Activated CD8-positive, alpha-beta T cell treated with anti-CD3 and anti-CD28 coated beads, Interleukin-2, amount 10 ng/mL, durations not matched to agents 7 days and 5 days (primary cell): ENCODE measurements at regions not wholly inside any gene's neighbourhood (a gene's known extent, or its start where the extent isn't known, plus 50 kb on each side); places are given as distances from the start of the nearest gene placed in this dataset.

ENCODE experiments used
- ATAC-seq: fragments of 150-1000 bp; cut with Tn5 transposase; one replicate; pipeline ENCODE4 v1.10.0; 2021; ENCODE audit warnings: moderate library complexity
- CTCF ChIA-PET: fragments of 350-600 bp; sonication (Branson Sonifier 250); formaldehyde crosslinking; loops from one replicate; lab custom pipeline; 2021; ENCODE audit warnings: antibody characterized with exemption; lab: Charles Lee
- POLR2A ChIA-PET: fragments of 350-600 bp; sonication (Branson Sonifier 250); formaldehyde crosslinking; loops from one replicate; lab custom pipeline; 2021; ENCODE audit warnings: antibody characterized with exemption; lab: Charles Lee
- DNase-seq: peaks from one replicate; pipeline ENCODE4 v3.0.0-alpha.2; 2020
- H3K27ac Mint-ChIP-seq: one replicate; pipeline ENCODE4 v1.8.0; 2021; ENCODE audit warnings: mild to moderate bottlenecking, mixed read lengths
- H3K27me3 Mint-ChIP-seq: one replicate; pipeline ENCODE4 v1.8.0; 2021; ENCODE audit warnings: low read depth, mixed read lengths
- H3K36me3 Mint-ChIP-seq: one replicate; pipeline ENCODE4 v1.8.0; 2021; ENCODE audit warnings: low read depth, mixed read lengths
- H3K4me1 Mint-ChIP-seq: one replicate; pipeline ENCODE4 v1.8.0; 2021; ENCODE audit warnings: low read depth, mixed read lengths
- H3K4me3 Mint-ChIP-seq: one replicate; pipeline ENCODE4 v1.8.0; 2021; ENCODE audit warnings: mild to moderate bottlenecking, mixed read lengths
- H3K9me3 Mint-ChIP-seq: one replicate; pipeline ENCODE4 v1.8.0; 2022; ENCODE audit warnings: mixed read lengths; ENCODE audit not compliant: insufficient read depth

DNA sequence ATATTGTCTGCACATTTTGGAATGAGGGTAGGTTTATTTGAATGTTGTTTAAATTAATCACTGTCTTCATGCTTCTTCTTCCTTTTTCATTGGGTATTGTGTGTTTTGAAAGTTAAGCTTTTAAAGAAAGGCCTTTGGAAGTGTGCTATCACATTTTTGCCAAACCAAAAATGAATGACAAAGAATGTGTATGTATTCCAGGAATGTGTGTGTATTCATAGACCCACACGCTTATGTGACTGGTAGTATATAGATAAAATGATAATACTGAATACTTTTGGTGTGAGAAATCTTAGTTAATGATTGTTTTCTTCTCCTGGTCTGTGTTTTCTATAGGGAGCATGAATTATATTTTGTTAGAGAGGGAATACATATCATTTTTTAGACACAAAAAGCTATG is 404.4 kb downstream of the TLL1 start:
- Mint-ChIP-seq H3K4me3 (no peak overlapping the region), H3K4me1 (peaks cover 7% of the 10 kb centered on the region), H3K9me3 (no peaks in the 10 kb centered on the region), H3K36me3 (no peaks in the 10 kb centered on the region), H3K27ac (no peak overlapping the region), H3K27me3 (no peaks in the 10 kb centered on the region)
- ChIA-PET CTCF (interaction anchor here (0.6 kb wide), 1 partner anchor 532 kb away, joined by 3 read pairs; no protein-coding TSS in a partner anchor), POLR2A (no interaction called here)
- DNase-seq = no peak
- ATAC-seq = no peak

DNA sequence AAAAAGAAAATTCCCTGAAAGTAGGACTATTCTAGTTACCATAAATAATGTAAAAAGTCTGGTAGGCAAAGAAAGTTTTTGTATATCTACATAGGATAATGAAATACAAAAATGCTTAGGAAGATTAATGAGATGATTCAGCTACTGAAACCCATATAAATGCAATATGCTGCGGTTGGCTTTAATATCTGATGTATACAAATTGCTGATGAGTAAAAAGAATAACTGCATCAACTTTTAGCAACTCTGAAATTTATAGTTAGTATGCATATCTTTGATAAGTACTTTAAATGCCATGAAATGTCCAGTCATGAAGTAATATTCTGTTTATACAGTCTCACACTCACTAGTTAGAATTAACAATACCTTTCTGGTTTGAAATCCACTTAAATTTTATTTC is 404.8 kb downstream of the TLL1 start:
- Mint-ChIP-seq H3K9me3 (no peaks in the 10 kb centered on the region), H3K27me3 (no peaks in the 10 kb centered on the region), H3K27ac (no peak overlapping the region), H3K36me3 (no peaks in the 10 kb centered on the region), H3K4me3 (no peak overlapping the region), H3K4me1 (peaks cover 7% of the 10 kb centered on the region)
- ChIA-PET POLR2A (no interaction called here), CTCF (no interaction called here)
- no peak for DNase-seq
- no peak for ATAC-seq

DNA sequence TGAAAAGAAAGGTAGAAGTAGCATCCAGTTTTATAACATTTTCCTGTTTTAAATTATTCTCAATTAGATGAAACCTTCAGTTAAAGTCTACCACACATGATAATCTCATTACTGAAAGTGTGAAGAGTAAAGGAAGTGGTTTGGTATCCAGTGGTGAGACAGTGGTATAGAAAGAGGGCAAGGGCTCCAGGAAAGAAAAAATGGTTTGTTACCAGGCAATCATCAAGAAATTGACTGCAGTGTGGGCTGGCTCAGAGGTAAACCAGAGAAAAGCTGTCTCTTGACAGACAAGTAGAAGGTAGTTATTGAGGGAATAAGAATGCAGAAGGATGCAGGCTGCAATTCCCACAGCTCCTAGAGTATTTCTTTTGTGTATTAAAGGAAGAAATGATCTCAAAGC is 406.2 kb downstream of the TLL1 start:
- no peak for ATAC-seq
- Mint-ChIP-seq H3K36me3 (no peaks in the 10 kb centered on the region), H3K4me1 (peaks cover 7% of the 10 kb centered on the region), H3K9me3 (peaks cover 5% of the 10 kb centered on the region), H3K4me3 (no peak overlapping the region), H3K27me3 (no peaks in the 10 kb centered on the region), H3K27ac (no peak overlapping the region)
- ChIA-PET CTCF (no interaction called here), POLR2A (no interaction called here)
- DNase-seq = no peak

DNA sequence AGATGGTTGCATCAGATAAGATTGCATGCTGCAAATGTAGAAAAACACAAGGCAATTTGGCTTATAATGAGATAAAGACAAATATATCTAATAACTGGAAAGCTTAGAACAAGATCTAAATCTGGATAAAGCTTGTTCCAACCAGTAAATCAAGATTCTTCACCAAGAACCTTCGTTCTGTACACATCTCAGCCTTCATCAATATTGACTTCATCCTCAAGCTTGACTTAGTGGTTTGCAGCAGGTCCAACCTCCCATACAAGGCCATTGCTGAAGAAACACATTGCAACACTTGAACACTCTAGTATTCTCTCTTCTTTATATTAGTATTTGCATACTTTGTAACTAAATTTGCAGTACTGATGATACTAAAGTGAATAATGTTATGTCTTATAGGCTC is 407.6 kb downstream of the TLL1 start:
- Mint-ChIP-seq H3K9me3 (peaks cover 5% of the 10 kb centered on the region), H3K27ac (no peak overlapping the region), H3K36me3 (no peaks in the 10 kb centered on the region), H3K27me3 (no peaks in the 10 kb centered on the region), H3K4me1 (peaks cover 7% of the 10 kb centered on the region), H3K4me3 (no peak overlapping the region)
- CTCF ChIA-PET = no interaction called here
- DNase-seq (no peak), ATAC-seq (no peak)
- POLR2A ChIA-PET = no interaction called here

DNA sequence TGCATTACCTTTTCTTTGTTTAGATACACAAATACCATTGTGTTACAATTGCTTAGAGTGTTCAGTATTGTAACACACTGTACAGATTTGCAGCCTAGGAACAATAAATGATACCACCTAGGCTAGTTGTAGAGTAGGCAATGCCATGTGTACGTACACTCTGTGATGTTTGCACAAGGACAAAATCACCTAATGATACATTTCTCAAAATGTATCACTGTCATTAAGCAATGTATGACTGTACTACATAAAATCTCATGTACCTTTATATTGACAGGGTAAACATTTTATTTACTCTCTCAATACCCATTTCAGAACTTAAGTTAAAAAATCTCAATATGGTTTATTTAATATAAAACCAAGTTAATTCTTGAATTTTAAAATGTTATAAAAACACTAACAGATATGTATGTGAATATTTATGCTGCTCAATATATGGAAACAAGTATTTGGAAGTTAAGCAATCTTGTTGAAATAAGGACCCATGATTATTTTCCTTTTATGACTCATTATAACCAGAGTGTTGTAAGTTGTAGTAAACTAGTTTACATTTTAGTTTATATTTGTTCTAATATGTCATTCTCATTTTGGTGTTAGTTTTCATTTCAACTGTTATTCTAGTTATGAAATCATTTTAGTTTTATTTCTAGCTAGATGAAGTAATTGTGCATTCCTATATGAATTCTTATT is 409.2 kb downstream of the TLL1 start:
- H3K4me1 Mint-ChIP-seq = peaks cover 7% of the 10 kb centered on the region
- no peak for ATAC-seq
- no peak overlapping the region for H3K4me3 Mint-ChIP-seq
- H3K27me3 Mint-ChIP-seq = no peaks in the 10 kb centered on the region
- H3K36me3 Mint-ChIP-seq = no peaks in the 10 kb centered on the region
- CTCF ChIA-PET = no interaction called here
- peaks cover 5% of the 10 kb centered on the region for H3K9me3 Mint-ChIP-seq
- DNase-seq = no peak
- H3K27ac Mint-ChIP-seq = no peak overlapping the region
- POLR2A ChIA-PET = no interaction called here

DNA sequence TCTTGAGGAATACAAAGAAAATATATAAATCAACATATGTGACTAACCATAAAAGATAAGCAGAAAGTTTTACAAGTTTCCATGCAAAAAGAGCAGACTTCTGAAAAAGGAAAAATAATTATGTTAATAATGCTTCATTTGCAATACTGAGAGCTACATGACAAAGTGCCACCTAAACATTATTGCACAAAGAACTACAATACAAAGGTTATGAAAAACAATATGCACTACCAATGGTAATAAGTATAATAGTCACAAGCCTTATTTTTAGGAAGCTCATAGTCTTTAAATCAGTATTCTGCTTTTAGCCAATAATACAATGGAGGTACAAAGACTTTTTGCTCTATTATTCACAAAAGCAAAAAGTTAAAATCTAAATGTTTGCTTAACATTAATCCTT is 411.2 kb downstream of the TLL1 start:
- Mint-ChIP-seq H3K4me1 (peaks cover 2% of the 10 kb centered on the region), H3K4me3 (no peak overlapping the region), H3K27ac (no peak overlapping the region), H3K36me3 (no peaks in the 10 kb centered on the region), H3K9me3 (peaks cover 5% of the 10 kb centered on the region), H3K27me3 (no peaks in the 10 kb centered on the region)
- ChIA-PET POLR2A (no interaction called here), CTCF (no interaction called here)
- DNase-seq (no peak), ATAC-seq (no peak)

DNA sequence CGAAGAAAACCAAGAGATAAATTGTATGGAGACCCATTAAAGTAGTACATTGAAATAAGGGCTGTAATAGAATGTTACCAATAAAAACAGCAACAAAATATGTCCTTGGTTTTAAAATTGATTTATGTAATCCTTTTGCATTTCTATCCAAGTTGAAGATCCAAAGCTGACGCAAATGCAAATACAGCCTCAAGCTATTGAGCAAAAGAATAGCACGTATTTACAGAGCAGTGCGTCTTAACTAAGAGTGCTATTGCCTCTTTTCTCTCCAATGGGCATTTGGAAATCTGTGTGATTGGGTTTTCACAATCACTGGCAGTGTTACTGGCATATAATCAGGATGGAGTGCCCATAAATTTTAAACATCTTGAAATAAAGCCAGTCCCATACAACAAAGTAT is 417.4 kb downstream of the TLL1 start:
- Mint-ChIP-seq H3K36me3 (no peaks in the 10 kb centered on the region), H3K4me1 (no peaks in the 10 kb centered on the region), H3K4me3 (no peak overlapping the region), H3K9me3 (no peaks in the 10 kb centered on the region), H3K27me3 (no peaks in the 10 kb centered on the region), H3K27ac (no peak overlapping the region)
- DNase-seq (no peak), ATAC-seq (no peak)
- POLR2A ChIA-PET = no interaction called here
- CTCF ChIA-PET = no interaction called here

DNA sequence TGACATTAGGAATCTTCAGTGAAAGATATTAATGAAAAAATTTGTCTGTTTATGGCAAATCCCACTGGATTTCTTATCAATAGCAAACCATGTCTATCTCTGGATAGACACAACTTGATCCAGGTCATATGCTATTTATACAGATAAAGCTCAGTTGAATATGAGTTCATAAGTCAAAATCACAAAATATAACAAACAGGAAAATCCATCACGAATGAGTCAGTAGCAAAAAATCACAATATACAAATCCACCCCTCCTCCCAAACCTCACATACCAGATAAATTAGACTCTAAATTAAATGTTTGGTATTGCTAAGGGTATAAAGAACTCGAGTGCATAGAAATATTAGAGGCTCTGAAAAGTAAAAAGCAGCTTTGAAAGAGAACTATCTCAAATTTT is 420.5 kb downstream of the TLL1 start:
- DNase-seq (no peak), ATAC-seq (no peak)
- ChIA-PET CTCF (no interaction called here), POLR2A (no interaction called here)
- H3K9me3 Mint-ChIP-seq = no peaks in the 10 kb centered on the region
- H3K27me3 Mint-ChIP-seq = no peaks in the 10 kb centered on the region
- no peak overlapping the region for H3K4me3 Mint-ChIP-seq
- no peaks in the 10 kb centered on the region for H3K4me1 Mint-ChIP-seq
- H3K27ac Mint-ChIP-seq = no peak overlapping the region
- no peaks in the 10 kb centered on the region for H3K36me3 Mint-ChIP-seq

DNA sequence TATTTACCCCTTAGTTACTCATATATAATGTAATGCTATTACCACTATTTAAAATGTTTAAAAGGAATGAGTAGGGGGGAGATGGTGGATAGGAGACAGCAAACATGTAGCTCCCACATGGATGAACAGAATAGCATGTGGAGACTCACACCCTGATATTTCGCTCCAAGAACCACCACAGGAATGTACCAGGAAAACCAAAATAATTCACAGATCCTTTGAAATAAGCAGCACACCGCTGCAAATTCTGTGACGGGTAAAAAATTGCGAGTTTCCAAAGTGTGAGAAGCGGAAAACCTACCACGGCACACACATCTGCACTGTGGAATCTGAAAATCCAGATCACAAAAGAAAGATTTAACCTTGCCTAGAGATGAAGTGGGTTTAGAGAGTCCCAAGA is 428.2 kb downstream of the TLL1 start:
- Mint-ChIP-seq H3K27ac (no peak overlapping the region), H3K9me3 (peaks cover 8% of the 10 kb centered on the region), H3K27me3 (no peaks in the 10 kb centered on the region), H3K4me1 (no peaks in the 10 kb centered on the region), H3K36me3 (no peaks in the 10 kb centered on the region), H3K4me3 (no peak overlapping the region)
- POLR2A ChIA-PET = no interaction called here
- ATAC-seq (no peak), DNase-seq (no peak)
- CTCF ChIA-PET = no interaction called here

DNA sequence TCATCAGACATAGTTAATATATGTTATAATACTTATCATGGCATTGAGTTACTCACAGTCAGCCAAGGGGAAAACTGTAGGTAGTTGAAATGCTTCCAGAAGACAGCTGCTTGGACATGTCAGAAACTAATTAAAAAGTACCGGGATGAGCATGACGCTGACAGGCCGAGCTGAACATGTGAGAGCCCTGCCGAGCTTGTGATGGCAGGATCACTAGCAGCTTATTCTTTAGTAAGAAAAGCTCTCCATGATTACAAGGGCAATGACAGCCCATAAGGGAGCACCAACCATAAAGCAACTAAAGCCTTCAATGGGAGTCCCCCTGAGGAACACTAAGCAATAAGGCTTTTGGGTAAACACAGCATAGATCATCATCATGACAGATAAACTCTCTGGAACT is 435.6 kb downstream of the TLL1 start:
- Mint-ChIP-seq H3K4me1 (no peaks in the 10 kb centered on the region), H3K27me3 (no peaks in the 10 kb centered on the region), H3K4me3 (no peak overlapping the region), H3K27ac (no peak overlapping the region), H3K9me3 (peaks cover 4% of the 10 kb centered on the region), H3K36me3 (no peaks in the 10 kb centered on the region)
- ChIA-PET CTCF (no interaction called here), POLR2A (no interaction called here)
- ATAC-seq (no peak), DNase-seq (no peak)

DNA sequence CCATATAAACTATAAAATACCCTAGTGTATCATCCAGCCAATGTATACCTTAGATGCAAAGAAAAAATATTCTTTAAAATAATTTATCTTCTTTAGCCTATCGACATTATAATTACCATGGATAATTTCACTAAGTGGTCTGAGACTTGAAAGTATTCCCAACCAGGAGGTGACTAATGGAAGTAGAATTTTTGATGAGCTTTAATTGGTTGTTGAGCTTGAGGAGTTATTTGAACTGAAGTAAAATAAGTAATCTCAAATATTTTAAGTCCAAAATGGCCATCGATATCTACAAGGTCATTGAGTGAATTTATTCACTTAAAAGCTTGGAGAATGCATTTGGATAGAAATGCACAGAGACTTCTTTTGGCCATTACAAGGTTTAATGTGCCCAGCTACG is 436.2 kb downstream of the TLL1 start:
- POLR2A ChIA-PET = no interaction called here
- Mint-ChIP-seq H3K4me3 (no peak overlapping the region), H3K9me3 (peaks cover 2% of the 10 kb centered on the region), H3K4me1 (no peaks in the 10 kb centered on the region), H3K27me3 (no peaks in the 10 kb centered on the region), H3K36me3 (no peaks in the 10 kb centered on the region), H3K27ac (no peak overlapping the region)
- CTCF ChIA-PET = no interaction called here
- ATAC-seq (no peak), DNase-seq (no peak)

DNA sequence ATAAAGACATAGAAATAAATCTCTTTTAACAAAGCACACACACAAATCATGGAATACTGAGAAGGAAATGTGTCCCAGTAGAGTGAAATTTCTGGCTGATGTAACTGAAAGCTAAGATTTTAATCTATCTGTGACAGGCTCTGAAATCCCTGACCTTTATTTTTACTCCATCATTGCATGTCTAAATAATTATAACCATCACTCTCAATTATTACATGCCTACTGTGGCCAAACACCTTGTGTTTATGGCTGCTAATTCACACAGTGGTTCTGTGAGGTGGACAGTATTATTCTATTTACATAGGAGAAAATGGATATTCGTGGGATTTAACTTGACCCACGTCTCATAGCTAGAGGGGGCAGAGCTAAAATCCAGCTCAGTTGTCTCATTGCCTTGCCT is 438.1 kb downstream of the TLL1 start:
- ChIA-PET CTCF (no interaction called here), POLR2A (no interaction called here)
- DNase-seq (no peak), ATAC-seq (no peak)
- H3K9me3 Mint-ChIP-seq = no peaks in the 10 kb centered on the region
- H3K4me3 Mint-ChIP-seq = no peak overlapping the region
- H3K27ac Mint-ChIP-seq = no peak overlapping the region
- no peaks in the 10 kb centered on the region for H3K4me1 Mint-ChIP-seq
- H3K27me3 Mint-ChIP-seq = no peaks in the 10 kb centered on the region
- no peaks in the 10 kb centered on the region for H3K36me3 Mint-ChIP-seq

DNA sequence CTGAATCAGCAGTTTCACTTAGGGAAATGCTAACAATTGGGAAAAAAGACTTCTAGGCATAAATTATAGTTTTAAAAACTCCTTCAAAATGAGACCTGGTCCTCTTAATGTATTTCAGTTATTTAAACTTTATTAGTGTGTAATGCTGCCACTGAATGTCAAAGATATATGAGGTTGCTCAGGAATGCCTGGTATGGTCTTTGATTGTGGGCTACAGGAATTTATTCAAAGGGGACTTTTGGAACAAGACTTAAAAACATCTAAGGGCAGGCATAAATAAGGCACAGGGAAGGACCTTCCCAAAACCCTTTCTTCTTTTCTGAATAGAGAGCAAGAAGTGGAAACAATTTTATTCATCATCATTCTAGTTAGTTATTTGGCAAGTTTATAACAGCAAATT is 439.1 kb downstream of the TLL1 start:
- POLR2A ChIA-PET = no interaction called here

More for the DNA sequence above, 439.1 kb downstream of the TLL1 start:
- CTCF ChIA-PET = no interaction called here
- ATAC-seq = no peak
- Mint-ChIP-seq H3K27ac (no peak overlapping the region), H3K4me3 (no peak overlapping the region), H3K27me3 (no peaks in the 10 kb centered on the region), H3K9me3 (no peaks in the 10 kb centered on the region), H3K4me1 (no peaks in the 10 kb centered on the region), H3K36me3 (no peaks in the 10 kb centered on the region)
- DNase-seq = no peak
